GM21576 (cell line): ENCODE measurements at regions not wholly inside any gene's neighbourhood (a gene's known extent, or its start where the extent isn't known, plus 50 kb on each side); places are given as distances from the start of the nearest gene placed in this dataset.
"Not testable (repeated sequence)": the region's sequence is repeated elsewhere in the genome, so short reads cannot be mapped to it uniquely, and the experiment has no call there.

Experiments
- ATAC-seq: cut with Tn5 transposase; IDR thresholded peaks from one replicate; pipeline ENCODE4 v1.9.1; 2021; ENCODE audit warnings: mild to moderate bottlenecking, moderate library complexity; ENCODE audit not compliant: unreplicated experiment

- not testable (repeated sequence) for ATAC-seq
Observed at GRCh38 chr5:135143682-135144081, 109.7 kb upstream of the PITX1 start.

- ATAC-seq, result no peak
Observed at GRCh38 chr5:135141303-135142268, 107.6 kb upstream of the PITX1 start.

- no peak for ATAC-seq
Observed at GRCh38 chr5:135140446-135141204, 106.6 kb upstream of the PITX1 start.

GRCh38 chr5:135139381-135140134 lies 105.5 kb upstream of the PITX1 start:
- ATAC-seq, result no peak

GRCh38 chr5:135138116-135138850 lies 104.3 kb upstream of the PITX1 start:
- no peak for ATAC-seq

GRCh38 chr5:135137146-135137915 lies 103.3 kb upstream of the PITX1 start:
- ATAC-seq, result no peak

- no peak for ATAC-seq
Observed at GRCh38 chr5:135136546-135136945, 102.5 kb upstream of the PITX1 start.

GRCh38 chr5:135135530-135136226 lies 101.7 kb upstream of the PITX1 start:
- no peak for ATAC-seq

- ATAC-seq, result no peak
Observed at GRCh38 chr5:135134691-135135381, 100.8 kb upstream of the PITX1 start.

- ATAC-seq, result no peak
Observed at GRCh38 chr5:135133698-135134515, 99.9 kb upstream of the PITX1 start.

GRCh38 chr5:135133181-135133580 lies 99.2 kb upstream of the PITX1 start:
- no peak for ATAC-seq

- ATAC-seq, result no peak
Observed at GRCh38 chr5:135131801-135132680, 98.0 kb upstream of the PITX1 start.

- no peak for ATAC-seq
Observed at GRCh38 chr5:135130261-135131215, 96.5 kb upstream of the PITX1 start.

GRCh38 chr5:135129307-135129706 lies 95.3 kb upstream of the PITX1 start:
- no peak for ATAC-seq

GRCh38 chr5:135128361-135128760 lies 94.3 kb upstream of the PITX1 start:
- no peak for ATAC-seq
